Gastroesophageal sphincter (tissue), 4 donors: ENCODE measurements at regions not wholly inside any gene's neighbourhood (a gene's known extent, or its start where the extent isn't known, plus 50 kb on each side); places are given as distances from the start of the nearest gene placed in this dataset.

Source experiments
- ATAC-seq: fragments of 150-250 bp; one replicate; pipeline ENCODE4 v1.9.1; 2016; ENCODE audit warnings: mild to moderate bottlenecking, moderate library complexity
- H3K27ac ChIP-seq, 4 donors: fragments of 200-600 bp; sonication (generic) in 3 of 4; 1 replicate in 3 of 4; 2 replicates in 1 of 4; pipeline ENCODE4 v1.5.1; 2016 to 2019
- H3K27me3 ChIP-seq: fragments of 200-600 bp; sonication (generic); one replicate; pipeline ENCODE4 v1.5.1; 2019
- H3K36me3 ChIP-seq, 2 donors: fragments of 200-600 bp; sonication (generic); one replicate each; pipeline ENCODE4 v1.5.1; 2019; ENCODE audit warnings: control low read depth in 1 of 2
- H3K4me1 ChIP-seq, 3 donors: fragments of 200-600 bp; sonication (generic); 1 replicate in 2 of 3; 2 replicates in 1 of 3; pipeline ENCODE4 v1.5.1; 2016 to 2019; ENCODE audit warnings: control low read depth in 2 of 3
- H3K4me3 ChIP-seq, 2 donors: fragments of 200-600 bp; sonication (generic); one replicate each; pipeline ENCODE4 v1.5.1; 2019; ENCODE audit warnings: mild to moderate bottlenecking in 1 of 2, moderate library complexity in 1 of 2
- H3K9me3 ChIP-seq, 3 donors: fragments of 200-600 bp; sonication (generic); one replicate each; pipeline ENCODE4 v1.5.1; 2017 to 2019; ENCODE audit warnings: control low read depth in 2 of 3
- CTCF ChIP-seq, 4 experiments: fragments of 200-600 bp in 2 of 4; fragments of 450-650 bp in 2 of 4; sonication (generic) in 1 of 4; IDR thresholded peaks; one replicate each; pipeline ENCODE4 v1.5.1; 2017 to 2019; ENCODE audit warnings: antibody characterized with exemption in 4 of 4, mild to moderate bottlenecking in 2 of 4, moderate library complexity in 2 of 4
- EP300 ChIP-seq: sonication (generic); formaldehyde crosslinking; IDR thresholded peaks from one replicate; pipeline ENCODE4 v1.6.1; 2017; ENCODE audit warnings: antibody characterized with exemption, mild to moderate bottlenecking
- POLR2A ChIP-seq, 2 donors: fragments of 450-650 bp; IDR thresholded peaks; one replicate each; pipeline ENCODE4 v1.6.1; 2017; ENCODE audit warnings: antibody characterized with exemption in 2 of 2, mild to moderate bottlenecking in 2 of 2, moderate library complexity in 1 of 2
- POLR2AphosphoS5 ChIP-seq: sonication (generic); formaldehyde crosslinking; IDR thresholded peaks from one replicate; pipeline ENCODE4 v1.6.1; 2017; ENCODE audit warnings: antibody characterized with exemption
- WGBS, 2 donors: methylation state at CpG; one replicate each; pipeline ENCODE4 v1.1.5; 2018; ENCODE audit warnings: low coverage in 1 of 2; 5-methylcytosine and 5-hydroxymethylcytosine counted together

GRCh38 chrX:39852491-39852890, 245.3 kb downstream of the BCOR start:
- H3K36me3 ChIP-seq, result no peaks in the 10 kb centered on the region
- no peak overlapping the region for H3K4me3 ChIP-seq
- no peak overlapping the region for H3K27ac ChIP-seq
- no peaks in the 10 kb centered on the region for H3K27me3 ChIP-seq
- WGBS, 2 donors, result no CpG with 5 or more reads among the region's 3 CpGs
- no peaks in the 10 kb centered on the region for H3K4me1 ChIP-seq
- TF ChIP-seq EP300, result no peak
- TF ChIP-seq POLR2A (IDR thresholded peaks at IDR 0.05), result no peak
- no peak for TF ChIP-seq CTCF (IDR thresholded peaks at IDR 0.05)
- no peak for TF ChIP-seq POLR2AphosphoS5
- ATAC-seq, result no peak
- no peaks in the 10 kb centered on the region for H3K9me3 ChIP-seq

GRCh38 chrX:39853417-39854030, 244.2 kb downstream of the BCOR start:
- TF ChIP-seq POLR2AphosphoS5 (no peak), CTCF (IDR thresholded peaks at IDR 0.05) (no peak), EP300 (no peak), POLR2A (IDR thresholded peaks at IDR 0.05) (no peak)
- Histone ChIP-seq H3K4me3 (no peak overlapping the region), H3K4me1 (no peaks in the 10 kb centered on the region), H3K9me3 (no peaks in the 10 kb centered on the region), H3K36me3 (no peaks in the 10 kb centered on the region), H3K27ac (no peak overlapping the region), H3K27me3 (no peaks in the 10 kb centered on the region)
- ATAC-seq, result no peak
- 20% methylated on average over 1 of the region's 3 CpGs; no CpG with 5 or more reads in 1 of the 2 donors for WGBS, 2 donors

- Histone ChIP-seq H3K27ac (no peak overlapping the region), H3K4me3 (no peak overlapping the region), H3K27me3 (no peaks in the 10 kb centered on the region), H3K9me3 (no peaks in the 10 kb centered on the region), H3K36me3 (no peaks in the 10 kb centered on the region), H3K4me1 (no peaks in the 10 kb centered on the region)
- ATAC-seq, result no peak
- TF ChIP-seq EP300 (no peak), CTCF (IDR thresholded peaks at IDR 0.05) (no peak), POLR2A (IDR thresholded peaks at IDR 0.05) (no peak), POLR2AphosphoS5 (no peak)
- WGBS, 2 donors, result 80% methylated on average over 2 of the region's 17 CpGs; no CpG with 5 or more reads in 1 of the 2 donors
These were observed 242.7 kb downstream of the BCOR start for GRCh38 chrX:39854772-39855747.

- ATAC-seq, result no peak
These were observed 242.0 kb downstream of the BCOR start for GRCh38 chrX:39855748-39856129.

More at GRCh38 chrX:39855748-39856129, 242.0 kb downstream of the BCOR start:
- Histone ChIP-seq H3K27me3 (no peaks in the 10 kb centered on the region), H3K36me3 (no peaks in the 10 kb centered on the region), H3K4me1 (no peaks in the 10 kb centered on the region), H3K9me3 (no peaks in the 10 kb centered on the region), H3K4me3 (no peak overlapping the region), H3K27ac (no peak overlapping the region)
- TF ChIP-seq POLR2A (IDR thresholded peaks at IDR 0.05), result no peak
- no peak for TF ChIP-seq CTCF (IDR thresholded peaks at IDR 0.05)
- TF ChIP-seq EP300, result no peak
- no peak for TF ChIP-seq POLR2AphosphoS5
- 74 to 100% methylated on average over 1 to 9 of the region's 10 CpGs for WGBS, 2 donors
